ENCODE measurements at regions not wholly inside any gene's neighbourhood (a gene's known extent, or its start where the extent isn't known, plus 50 kb on each side); places are given as distances from the start of the nearest gene placed in this dataset.

GRCh38 chr6:41429506-41430504 is 94.4 kb downstream of the NCR2 start:
- no peak for DNase-seq (ENCODE audit: low spot score)

GRCh38 chr6:41430875-41431274 is 95.5 kb downstream of the NCR2 start:
- DNase-seq (ENCODE audit: low spot score), result peak; percentile 82

GRCh38 chr6:41432280-41432679 is 96.9 kb downstream of the NCR2 start:
- DNase-seq (ENCODE audit: low spot score), result no peak

- no peak for DNase-seq (ENCODE audit: low spot score)
Observed at GRCh38 chr6:41434803-41435481, 99.5 kb downstream of the NCR2 start.

GRCh38 chr6:41437604-41438003 is 102.2 kb downstream of the NCR2 start:
- DNase-seq (ENCODE audit: low spot score), result no peak

DNA sequence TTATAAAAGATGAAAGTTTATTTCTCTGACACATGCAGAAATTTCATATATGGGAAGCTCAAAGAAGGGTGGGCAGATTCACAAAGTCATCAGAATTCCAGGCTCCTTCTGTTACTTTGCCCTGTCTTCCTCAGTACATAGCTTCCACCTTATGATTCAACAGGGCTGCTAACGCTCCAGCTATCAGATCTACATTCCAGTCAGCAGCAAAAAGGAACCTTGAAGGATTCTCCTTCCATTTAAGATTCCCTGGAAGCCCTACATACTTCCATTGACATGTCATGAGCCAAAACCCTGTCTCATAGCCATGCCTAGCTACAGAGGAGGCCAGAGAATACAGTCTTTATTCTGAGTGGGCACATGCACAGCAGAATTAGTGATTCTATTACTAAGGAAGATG is 103.3 kb downstream of the NCR2 start:
- no peak for DNase-seq (ENCODE audit: low spot score)

DNA sequence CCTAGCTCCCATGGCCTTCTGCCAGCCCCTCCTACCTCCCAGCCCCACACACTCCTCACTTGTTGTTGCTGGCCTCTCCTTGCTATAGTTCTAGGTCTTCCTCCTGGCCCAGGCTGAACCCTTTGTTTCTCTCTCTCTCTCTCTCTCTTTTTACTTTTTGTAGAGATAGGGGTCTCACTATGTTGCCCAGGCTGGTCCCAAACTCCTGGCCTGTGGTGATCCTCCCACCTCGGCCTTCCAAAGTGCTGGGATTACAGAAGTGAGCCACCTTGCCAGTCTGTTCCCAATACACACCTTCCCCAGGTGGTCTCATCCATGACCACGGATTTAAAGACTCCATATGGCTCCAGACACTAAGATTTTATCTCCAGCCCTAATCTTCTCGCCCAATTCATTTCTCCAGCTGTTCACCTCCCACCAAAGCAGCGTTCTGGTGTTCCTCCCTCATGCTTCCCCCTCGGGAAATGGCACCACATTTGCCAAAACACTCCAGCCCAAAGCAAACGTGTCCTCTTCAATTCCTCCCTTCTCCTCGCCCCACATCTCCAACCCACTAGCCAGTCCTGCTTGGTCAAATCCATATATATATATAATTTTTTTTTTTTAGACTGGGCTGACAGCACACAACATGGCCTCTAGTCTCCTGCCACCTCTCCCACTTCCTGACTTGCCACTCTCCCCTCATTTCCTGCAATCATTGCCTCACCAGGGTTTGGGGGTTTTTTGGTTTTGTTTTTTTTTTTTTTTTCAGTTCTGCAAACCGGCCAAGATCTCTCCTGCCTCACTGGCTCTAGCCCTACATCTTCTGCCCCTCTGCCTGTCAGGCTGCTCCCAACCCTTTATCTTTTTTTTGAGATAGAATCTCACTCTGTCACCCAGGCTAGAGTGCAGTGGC is 104.4 kb downstream of the NCR2 start:
- DNase-seq (ENCODE audit: low spot score), result no peak

DNA sequence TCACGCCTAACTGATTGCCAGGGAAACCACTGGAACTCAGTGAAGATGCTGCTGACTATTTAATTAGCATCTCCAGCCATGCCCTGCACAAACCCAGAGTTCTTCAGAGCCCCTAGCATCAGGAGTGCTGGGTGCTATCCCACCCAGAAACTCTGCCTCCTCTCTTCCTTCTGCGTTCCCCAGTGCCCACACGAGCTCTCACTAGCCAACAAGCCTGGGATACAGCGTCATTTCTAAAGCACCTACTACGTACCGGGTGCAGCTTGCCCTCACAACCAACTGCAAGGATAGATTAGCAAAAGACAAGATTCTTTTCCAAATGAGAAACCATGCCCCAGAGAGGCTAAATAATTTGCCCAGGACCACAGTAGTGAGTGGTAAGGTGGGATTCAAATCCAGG is 105.2 kb upstream of the FOXP4 start:
- DNase-seq (ENCODE audit: low spot score), result no peak

- no peak for DNase-seq (ENCODE audit: low spot score)
Observed at GRCh38 chr6:41441598-41442351, 104.4 kb upstream of the FOXP4 start.

GRCh38 chr6:41442352-41442672 is 103.9 kb upstream of the FOXP4 start:
- DNase-seq (ENCODE audit: low spot score), result no peak

DNA sequence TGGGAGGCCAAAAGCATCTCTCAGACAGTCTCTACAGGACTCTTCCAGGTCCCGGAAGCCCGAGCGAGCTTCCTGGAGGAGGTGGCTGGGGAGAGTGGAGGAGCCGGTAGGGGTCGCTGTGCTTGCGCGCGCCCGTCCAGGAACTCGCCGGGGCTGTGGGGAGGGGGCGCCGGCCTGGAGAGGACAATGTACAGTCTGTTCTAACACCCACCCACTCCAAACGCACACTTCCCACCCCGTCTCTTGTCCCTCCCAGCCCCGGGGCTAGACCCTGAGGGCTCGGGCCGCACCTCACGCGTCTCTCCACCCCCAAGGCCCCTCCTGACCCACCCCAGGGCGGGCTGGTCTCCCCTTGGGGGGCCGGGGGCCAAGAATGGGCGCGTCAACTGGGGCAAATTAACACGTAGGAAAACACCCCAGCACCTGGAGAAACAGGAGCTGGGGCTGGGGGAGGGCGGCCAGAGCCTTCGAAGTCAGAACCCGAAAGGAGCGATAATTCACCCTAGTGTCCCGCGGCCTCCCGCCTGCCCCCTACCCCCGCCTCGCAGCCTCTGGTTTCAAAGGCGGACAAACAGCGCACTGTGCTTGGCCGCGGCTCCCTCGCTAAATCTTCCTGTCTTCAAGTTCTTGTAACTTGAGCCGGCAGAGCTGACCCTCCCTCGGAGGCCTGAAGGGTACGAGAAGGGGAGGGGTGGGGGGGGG is 103.2 kb upstream of the FOXP4 start:
- DNase-seq (ENCODE audit: low spot score), result peak; percentile 28

GRCh38 chr6:41443616-41444525 is 102.3 kb upstream of the FOXP4 start:
- no peak for DNase-seq (ENCODE audit: low spot score)

DNA sequence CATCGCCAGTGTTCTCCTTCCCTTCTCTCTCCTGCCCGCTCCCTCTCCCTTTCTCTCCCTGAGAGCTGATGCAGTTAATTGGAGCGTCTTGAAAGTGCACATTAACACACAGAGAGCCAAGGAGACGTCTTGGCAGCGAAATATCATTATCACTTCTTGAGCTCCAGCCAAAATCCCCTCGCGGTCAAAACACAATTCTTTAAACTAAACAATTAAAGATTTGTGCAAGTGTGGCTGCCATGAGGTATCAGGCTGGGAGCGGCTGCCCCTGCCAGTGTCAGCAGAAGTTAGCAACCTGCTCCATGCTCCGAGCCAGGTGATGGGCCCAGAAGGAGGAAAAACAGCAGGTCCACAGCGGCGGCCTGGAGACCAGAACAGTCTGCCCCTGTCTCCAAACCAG is 100.9 kb upstream of the FOXP4 start:
- DNase-seq (ENCODE audit: low spot score), result no peak

- DNase-seq (ENCODE audit: low spot score), result no peak
Observed at GRCh38 chr6:41446132-41446531, 100.0 kb upstream of the FOXP4 start.

- DNase-seq (ENCODE audit: low spot score), result no peak
Observed at GRCh38 chr6:41446907-41447545, 99.2 kb upstream of the FOXP4 start.

DNA sequence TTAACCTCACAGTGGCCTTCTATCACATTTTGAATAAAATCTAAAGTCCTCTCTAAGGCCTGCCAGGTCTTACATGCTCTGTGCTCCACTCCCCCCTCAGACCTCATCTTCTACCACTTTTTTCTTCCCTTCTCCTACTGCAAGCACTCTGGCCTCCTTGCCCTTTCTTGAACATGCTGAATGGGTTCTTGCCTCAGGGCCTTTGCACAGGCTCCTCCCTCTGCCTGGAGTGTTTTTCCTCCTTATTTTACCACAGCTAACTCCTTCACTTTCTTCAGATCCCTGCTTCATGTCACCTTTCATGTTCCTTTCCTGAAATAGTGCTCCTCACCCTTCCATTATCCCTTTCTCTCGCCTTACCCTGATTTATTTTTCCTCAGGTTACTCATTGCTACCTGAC is 97.9 kb upstream of the FOXP4 start:
- DNase-seq (ENCODE audit: low spot score), result no peak

DNA sequence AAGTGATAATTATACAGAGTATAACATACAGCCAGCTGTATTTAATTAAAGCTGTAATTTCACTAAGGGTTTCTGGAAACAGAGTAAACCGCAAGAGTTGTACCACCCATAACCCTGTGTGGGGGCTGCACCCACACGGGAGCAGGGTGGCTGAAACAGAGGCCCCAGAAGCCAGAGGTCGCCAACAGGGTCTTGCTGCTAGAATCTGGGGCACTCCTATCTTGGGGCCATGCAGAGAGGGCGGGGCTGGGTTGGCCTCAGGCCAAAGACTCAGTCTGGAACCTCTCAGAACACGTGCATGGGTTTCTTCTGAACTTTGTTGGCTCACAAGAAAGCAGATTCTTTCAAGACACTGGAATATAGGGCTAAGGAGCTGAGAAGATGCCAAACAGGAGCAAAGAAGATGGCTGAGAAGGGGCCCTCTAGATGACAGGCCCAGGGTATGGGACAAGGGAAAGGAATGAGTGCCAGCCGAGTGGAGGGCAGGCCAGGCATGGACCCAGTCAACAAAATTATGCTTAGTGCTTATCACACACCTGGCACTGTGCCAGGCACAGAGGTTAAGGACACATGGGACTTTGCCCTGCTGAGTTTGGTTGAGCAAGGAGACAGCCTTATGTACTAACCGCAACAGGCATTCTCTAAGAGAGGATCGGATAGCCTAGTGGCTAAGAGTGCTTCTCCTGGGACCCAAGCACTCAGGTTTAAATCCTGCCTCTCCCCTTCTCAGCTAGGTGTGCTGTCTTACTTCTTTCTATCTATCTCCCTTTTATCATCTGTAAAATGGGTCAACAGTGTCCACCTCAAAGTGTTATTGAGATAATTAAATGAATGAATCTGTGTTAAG is 96.6 kb upstream of the FOXP4 start:
- DNase-seq (ENCODE audit: low spot score), result peak; percentile 47

DNA sequence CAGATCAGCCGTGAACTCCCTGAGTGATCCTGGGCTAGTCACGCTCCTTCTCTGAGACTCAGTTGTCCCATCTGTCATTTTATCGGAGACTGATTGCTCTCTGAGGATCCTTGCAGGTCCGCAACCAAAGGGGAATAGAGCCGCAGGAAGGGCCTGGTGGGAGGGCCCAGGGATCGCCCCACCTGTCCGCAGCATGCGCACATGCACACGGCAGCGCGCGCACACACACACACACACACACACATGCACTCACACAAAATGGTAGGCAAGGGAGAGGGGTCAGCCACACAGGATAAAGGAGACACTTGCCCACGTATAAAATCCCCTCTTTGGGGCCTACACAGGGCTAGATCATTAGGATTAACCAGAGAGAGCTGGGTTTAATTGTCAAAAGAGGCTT is 95.6 kb upstream of the FOXP4 start:
- DNase-seq (ENCODE audit: low spot score), result no peak

- DNase-seq (ENCODE audit: low spot score), result no peak
Observed at GRCh38 chr6:41451039-41451438, 95.1 kb upstream of the FOXP4 start.

Measured in AG08395 (cell line).